HCEC 1CT (cell line): ENCODE measurements at regions not wholly inside any gene's neighbourhood (a gene's known extent, or its start where the extent isn't known, plus 50 kb on each side); places are given as distances from the start of the nearest gene placed in this dataset.
"Not testable (repeated sequence)": the region's sequence is repeated elsewhere in the genome, so short reads cannot be mapped to it uniquely, and the experiment has no call there.

ENCODE experiments used
- DNase-seq: peaks from one replicate; pipeline ENCODE4 v3.0.0-alpha.2; 2017

DNA sequence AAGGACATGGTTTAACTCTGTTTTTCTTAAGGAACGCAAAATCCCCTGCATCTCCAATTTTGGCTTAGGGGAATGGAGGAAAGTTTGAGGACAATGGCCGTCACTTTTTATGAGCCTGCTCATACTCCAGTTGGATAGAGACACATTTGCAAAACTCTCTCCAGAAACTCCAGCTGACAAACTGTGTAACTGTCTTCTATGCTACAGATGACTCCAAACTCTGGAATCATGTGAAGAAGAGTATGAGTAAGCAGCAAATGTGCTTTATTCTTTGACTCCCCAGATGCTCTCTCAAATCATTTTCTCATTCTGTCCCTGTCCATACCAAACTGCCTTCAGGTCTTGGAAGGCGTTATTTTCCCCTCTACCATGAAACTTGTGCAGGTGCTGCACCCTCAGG, 226.5 kb upstream of the GPR149 start:
- no peak for DNase-seq

DNA sequence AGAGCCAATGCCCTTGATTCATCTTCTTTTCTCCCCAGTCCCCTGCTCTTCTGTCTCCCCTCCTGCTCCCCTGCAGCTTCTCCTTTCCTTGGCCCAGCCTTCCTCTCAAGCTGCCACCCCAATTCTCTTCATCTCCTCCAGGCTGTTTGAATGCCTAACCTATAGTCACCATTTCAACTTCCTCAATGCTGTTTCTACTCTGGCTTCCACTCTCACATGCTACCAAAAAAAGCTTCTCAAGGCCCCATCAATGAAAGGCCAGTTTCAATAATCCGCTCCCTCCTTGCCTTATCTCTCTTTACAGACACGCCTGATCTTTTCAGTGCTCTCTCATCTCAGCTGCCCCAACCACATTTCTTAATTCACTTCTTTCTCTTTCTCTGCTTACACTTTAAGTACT, 212.2 kb upstream of the GPR149 start:
- DNase-seq, result no peak

DNA sequence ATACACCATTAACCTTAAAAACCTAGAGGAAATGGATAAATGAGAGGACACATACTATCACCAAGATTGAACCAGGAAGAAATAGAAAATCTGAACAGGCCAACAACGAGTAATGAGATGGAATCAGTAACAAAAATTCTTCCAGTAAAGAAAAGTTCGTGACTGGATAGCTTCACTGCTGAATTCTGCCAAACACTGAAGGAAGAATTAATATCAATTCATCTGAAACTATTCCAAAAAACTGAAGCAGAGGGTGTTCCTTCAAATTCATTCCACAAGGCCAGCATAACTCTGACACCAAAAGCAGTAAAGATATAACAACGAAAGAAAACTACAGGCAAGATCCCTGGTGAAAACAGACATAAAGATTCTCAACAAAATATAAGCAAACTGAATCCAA, 195.8 kb upstream of the GPR149 start:
- no peak for DNase-seq

DNA sequence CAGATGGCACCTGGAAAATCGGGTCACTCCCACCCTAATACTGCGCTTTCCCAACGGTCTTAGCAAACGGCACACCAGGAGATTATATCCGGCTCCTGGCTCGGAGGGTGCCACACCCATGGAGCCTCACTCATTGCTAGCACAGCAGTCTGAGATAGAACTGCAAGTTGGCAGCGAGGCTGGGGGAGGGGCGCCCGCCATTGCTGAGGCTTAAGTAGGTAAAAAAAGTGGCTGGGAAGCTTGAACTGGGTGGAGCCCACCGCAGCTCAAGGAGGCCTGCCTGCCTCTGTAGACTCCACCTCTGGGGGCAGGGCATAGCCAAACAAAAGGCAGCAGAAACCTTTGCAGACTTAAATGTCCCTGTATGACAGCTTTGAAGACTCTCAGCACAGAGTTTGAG, 189.6 kb upstream of the GPR149 start:
- not testable (repeated sequence) for DNase-seq

DNA sequence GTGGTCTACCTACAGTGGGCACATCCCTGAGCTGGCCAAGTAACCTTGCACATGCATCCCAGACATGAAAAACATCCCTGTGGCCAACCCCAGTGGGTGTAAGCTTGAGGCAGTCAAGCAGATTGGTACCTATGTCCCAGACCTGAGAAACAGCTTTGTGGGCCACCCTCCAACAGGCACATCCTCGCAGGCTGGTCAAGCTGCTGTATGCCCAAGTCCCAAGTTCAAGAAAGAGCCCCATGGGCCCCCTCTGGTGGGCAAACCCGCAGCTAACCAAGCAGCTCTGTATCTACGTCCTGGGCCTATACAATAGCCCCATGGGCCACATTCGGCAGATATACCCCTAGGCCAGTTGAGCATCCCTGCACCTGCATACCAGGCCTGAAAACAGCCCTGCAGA, 186.3 kb upstream of the GPR149 start:
- no peak for DNase-seq

DNA sequence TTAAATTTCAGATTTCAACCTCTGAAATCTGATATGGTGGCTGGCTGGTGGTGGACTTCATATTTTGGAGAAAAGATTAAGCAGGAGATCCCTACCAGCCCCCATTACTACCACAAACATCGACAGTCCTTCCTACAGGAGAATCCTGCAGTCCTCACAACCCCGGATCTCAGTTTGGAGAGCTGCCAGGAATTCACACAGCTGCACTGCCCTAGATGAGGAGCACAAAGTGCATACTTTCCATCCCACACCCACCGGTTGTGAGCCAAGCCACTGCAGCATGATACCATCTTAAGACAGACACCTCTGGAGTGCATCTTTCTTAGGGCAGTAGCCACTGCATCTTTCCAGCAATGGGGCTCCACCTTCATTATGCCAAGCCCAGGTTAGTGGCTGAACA, 185.5 kb upstream of the GPR149 start:
- no peak for DNase-seq

DNA sequence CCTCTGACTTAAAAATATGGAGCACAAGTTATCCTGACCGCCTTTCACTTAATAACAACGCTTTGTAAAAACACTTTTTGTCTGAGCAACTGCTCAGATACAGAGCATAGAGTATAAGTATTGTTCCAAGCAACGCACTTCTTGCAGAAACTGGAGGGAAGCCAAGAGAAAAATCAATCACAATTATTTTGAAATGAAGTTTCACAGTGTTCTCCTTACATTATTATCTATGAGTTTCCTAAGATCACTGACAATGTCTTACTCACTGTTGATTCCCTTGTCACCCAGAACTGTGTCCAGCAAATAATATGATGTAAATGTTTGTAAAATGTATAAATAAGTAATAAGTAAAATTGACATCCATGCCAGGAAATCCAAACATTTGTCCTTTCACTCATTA, 184.6 kb upstream of the GPR149 start:
- no peak for DNase-seq

DNA sequence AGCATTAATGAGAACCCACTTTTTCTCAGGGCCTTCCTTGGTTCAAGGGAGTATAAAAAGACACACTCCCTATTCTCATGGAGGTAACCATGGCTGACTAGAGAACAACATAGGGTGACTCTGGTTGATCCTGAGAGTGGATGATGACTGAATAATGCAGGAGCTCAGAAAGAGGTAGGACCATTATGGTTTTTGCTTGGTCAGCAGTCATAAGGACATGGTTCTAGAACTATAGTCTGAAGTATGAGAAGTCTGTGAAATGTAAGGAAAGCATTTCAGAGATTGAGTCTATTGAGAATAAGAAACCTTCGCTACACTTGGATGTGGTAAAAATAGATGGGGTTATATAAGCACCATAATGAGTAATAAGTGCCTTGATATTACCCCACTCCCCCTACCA, 184.1 kb upstream of the GPR149 start:
- no peak for DNase-seq

DNA sequence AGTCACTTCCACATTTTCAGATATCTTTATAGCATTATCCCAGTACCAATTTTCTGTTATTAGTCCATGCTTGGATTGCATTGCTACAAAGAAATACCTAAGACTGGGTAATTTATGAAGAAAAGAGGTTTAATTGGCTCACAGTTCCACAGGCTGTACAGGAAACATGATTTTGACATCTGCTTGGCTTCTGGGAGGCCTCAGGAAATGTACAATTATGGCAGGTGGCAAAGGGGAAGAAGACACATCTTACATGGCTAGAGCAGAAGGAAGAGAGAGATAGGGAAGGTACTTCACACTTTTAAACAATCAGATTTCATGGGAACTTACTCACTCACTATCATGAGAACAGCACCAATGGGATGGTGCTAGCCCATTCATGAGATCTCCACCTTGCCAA, 172.3 kb upstream of the GPR149 start:
- no peak for DNase-seq

DNA sequence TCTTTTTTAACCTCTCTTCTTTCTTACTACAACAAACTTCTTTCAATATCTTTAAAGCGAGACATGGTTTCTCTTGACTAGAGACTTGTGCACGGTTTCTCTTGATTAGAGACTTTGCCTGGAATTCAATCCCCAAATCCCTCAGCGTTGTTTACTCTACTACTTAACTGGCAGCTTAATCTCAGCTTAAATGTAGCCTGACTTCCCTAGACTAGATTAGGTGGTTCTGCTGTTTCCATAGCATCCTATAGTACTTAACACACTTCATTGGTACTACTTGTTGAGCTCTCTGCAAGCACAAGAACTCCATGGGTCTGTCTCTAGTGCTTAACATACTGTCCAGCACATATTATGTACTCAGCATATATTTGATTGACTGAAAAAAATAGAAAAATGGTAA, 168.2 kb upstream of the GPR149 start:
- no peak for DNase-seq

DNA sequence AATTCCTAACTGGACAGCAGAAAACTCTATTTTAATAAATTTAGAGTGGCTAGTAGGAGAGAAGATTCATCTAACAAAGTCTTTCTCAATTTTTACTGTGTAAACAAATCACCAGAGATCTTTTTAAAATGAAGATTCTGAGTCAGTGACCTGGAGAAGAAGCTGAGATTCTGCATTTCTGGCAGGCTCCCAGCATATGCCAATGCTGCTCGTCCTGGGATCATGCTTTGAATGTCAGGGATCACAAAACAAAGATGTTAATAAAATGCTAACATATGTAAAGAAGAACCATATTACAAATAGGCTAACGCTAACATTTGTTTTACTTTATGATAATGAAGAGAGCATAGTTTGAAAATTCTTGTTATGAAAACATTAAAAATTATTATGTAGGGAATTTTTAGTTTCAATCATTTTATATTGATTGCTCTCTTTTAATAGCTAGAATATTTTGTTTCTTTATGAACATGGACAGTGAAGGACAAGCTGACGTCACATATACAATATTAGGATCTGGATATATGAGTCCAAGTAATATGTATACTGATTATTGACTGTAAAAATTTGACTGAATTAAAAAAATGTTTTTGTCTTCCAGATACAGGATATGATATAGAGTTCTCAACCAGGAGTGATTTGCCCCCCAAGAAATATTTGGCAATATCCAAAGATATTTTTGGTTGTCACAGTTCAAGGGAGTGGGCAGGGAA, 160.8 kb upstream of the GPR149 start:
- no peak for DNase-seq

DNA sequence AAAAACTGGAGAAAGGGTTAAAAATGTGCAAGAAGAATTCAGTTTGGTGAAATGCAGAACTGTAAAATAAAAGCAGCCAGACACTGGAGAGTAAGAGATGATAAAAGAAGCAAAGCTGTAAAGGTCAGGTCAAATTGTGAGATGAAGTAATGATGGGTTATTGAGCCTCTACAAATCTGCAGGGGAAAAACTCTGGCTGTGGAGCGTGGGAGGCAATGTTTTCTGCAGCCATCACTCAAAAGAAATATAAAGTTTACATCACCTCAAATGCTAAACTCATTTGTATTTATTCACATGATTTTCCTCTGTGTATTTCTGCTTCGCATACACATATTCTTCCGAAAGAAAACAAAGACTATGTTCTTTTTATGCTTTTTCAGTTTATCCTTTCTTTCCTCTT, 158.8 kb upstream of the GPR149 start:
- no peak for DNase-seq

DNA sequence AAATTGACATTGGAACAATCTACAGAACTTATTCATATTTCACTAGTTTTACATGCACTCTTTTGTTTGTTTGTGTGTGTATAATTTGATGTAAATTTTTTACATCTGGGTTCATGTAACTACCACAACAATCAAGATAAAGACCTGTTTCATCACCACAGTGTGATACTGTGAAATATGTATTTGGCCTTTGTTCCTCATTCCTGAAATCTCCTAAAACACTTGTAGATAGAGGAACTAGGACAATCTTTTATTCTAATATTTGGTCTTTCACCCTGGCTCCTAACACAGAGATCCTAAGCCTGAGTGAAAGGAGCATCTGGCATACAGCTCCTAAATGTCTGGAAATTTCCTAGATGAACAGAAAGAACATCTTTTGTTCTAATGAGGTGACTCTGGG, 155.0 kb upstream of the GPR149 start:
- no peak for DNase-seq

DNA sequence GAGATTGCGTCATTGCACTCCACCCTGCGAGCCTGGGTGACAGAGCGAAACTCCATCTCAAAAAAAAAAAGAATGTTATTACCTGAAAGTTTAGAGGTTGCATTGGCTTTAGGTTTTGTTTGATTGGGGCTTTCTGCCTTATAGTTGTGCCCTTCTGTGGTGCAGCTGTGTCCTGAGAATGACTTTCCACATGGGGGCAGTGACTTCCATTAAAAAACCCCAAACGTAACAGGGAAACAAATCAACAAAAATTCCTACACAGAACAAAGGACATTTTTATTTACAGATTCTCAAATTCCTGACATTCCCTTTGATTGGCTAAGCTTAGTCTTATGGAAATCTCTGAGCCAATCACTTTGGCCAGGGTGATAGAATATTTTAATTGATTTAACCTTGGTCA, 154.1 kb upstream of the GPR149 start:
- peak; percentile 7 for DNase-seq

DNA sequence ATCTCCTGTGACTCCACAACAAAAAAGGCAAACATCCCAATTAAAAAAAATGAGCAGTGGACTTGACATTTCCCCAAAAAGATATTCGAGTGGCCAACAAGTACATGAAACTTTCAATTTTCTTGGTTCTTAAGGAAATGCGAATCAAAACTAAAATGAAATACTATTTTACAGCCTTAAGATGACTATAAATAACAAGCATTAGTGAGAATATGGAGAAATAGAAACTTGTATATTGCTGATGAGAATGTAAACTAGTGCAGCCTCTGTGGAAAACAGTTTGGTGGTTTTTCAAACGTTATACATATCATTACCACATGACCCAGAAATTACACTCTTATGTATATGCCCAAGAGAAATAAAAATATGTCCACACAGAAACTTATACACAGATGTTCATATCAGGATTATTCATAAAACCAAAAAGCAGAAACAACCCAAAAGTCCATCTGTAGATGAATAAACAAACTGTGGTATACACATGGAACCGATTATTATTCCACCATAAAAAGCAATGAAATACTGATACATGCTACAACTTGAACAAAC, 153.2 kb upstream of the GPR149 start:
- no peak for DNase-seq

DNA sequence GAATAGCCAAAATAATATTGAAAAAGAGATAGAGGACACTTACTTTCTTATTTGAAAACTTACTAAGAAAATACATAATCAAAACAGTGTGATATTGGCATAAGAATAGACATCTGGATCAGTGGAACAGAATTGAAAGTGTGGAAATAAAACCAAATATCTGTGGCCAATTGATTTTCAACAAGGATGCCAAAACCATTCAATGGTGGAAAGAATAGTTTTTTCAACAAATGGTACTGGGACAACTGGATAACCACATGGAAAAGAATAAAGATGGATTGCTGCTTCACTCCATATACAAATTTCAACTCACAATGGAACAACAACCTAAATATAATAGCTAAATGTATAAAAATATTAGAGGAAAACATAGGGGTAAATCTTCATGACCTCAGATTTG, 152.5 kb upstream of the GPR149 start:
- DNase-seq, result no peak

DNA sequence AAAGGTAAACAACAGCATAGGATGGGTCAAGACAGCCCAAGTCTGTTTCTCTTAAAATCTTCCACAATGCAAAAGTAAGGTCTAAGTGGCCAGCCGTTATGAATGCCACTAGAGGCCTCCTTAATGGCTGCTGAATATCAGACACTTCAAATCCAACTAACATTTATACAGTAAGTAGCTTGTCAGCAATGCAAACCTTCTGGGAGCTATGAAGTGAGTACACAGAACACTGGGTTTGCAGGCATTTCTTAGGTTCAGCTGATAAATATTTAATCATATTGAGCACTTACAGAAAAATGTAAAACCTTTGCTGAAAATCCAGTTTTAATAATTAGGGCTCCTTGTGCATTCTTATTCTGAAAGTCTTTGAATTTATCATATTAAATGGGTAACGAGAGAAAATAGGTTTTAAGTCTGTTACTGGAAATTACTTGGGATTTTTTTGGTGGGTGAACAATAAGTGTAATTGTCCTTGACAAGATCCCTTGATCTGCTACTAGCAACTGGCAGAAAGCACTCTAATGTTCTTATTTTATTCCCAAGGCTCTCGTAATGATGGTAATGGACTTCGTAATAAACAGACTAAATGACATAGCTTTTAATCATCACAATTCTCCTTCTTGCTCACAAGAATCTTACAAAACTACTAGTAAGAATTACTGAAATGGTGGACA, 141.7 kb upstream of the GPR149 start:
- DNase-seq, result no peak

DNA sequence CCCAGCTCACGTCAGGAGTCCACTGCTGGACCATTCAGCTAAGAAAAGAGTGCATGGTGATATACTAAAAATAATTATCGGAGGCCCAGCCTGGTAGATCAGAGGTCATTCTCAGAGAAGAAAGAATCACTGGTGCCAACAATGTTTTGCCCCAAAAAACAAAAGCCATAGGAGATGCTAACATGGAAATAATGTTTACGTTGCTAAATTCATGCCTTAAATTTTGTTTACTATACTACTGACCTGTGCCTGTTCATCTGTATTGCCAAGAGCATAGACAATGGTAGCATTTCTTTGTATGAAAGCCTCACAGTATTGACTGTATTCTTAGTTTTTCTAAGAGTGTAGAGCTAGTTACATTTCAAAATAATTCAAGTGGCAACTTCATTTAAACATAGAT, 138.1 kb upstream of the GPR149 start:
- no peak for DNase-seq

DNA sequence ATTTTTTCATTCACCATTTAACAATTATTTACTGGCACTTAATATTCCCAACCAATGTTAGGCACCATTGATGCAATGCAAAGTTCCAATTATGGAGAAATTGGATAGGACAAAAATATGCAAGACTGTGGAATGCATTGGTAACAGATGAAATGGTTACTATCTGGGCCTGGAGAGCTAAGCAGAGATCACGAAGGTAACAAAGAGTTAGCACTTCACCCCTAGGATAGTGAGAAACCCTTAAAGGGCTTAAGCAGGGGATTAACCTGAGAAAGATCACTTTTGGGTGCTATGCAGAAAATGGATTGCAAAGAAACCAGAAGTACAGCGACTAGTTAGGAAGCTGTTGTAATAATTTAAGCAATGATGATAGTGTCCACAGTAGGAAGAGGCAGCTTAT, 129.6 kb upstream of the GPR149 start:
- DNase-seq, result no peak

DNA sequence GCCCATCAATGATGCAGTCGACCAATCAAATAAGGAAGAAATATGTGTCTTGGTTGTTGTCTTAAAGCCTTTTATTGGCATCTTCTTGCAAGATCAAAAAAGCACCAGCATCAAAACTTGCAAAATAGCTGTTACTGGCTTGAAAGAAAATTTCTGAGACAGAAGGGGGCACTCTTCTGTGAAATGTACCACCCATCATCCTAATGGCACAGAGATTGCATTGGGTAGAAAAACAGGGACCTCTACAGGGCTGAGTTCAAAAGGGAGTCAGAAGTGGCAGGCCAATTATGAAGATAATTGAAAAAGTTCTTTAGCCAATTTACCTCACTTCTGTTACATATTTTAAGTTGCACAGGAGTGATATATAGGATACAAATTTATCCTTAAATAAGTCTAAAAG, 122.3 kb upstream of the GPR149 start:
- peak; percentile 34 for DNase-seq

DNA sequence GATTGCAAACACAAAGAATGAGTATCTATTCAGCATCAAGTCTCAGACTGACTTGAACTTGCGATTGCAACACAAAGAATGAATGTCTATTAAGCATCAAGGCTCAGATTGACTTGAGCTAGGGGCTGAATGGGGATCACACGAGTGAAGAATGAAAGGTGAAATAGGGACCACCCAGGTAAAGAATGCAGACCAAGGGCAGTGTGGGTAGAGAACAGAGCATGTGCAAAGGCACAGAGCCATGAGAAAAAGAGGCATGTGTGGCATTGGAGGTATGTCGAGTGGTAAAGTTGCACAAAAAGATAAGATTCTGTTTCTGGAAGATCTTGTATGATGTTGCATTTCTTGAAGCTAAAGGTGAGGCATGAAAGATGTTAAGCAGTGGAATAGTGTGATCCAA, 119.4 kb upstream of the GPR149 start:
- DNase-seq, result no peak

DNA sequence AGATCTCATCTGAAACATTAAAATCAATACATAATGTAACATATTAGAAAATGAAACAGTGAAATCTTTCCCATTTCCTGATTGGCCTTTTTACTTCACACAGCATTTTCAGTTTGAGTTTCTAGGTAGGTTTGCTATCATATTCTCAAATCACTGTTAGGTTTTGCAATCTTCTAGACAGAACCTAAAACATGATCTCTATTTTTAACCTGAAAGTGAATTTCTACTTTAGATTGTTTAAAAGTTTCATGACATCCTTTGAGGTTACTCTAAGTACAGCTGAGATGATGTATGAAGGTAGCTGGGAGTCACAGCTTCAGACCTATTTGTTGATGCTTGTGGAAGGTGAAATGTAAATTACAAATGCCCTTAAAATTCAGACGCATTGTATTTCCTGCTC, 118.4 kb upstream of the GPR149 start:
- DNase-seq, result no peak

DNA sequence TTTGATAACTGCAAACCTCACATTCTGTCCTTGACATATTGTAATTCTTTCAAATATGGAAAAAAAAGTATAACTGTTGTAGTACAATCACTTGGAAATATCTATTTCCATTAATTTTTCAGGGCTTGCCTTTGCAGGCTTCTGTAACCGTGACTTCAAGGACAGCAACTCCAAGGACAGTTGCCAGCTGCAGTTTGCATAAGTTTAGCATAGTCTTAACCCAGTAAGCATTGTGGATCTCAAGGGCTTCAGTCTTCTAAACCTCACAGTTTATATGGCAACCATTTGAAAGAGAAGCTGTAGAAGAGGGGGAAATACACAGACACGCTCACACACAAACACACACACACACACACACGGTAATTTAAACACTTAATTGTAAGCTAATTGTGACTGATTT, 112.8 kb upstream of the GPR149 start:
- DNase-seq, result no peak

DNA sequence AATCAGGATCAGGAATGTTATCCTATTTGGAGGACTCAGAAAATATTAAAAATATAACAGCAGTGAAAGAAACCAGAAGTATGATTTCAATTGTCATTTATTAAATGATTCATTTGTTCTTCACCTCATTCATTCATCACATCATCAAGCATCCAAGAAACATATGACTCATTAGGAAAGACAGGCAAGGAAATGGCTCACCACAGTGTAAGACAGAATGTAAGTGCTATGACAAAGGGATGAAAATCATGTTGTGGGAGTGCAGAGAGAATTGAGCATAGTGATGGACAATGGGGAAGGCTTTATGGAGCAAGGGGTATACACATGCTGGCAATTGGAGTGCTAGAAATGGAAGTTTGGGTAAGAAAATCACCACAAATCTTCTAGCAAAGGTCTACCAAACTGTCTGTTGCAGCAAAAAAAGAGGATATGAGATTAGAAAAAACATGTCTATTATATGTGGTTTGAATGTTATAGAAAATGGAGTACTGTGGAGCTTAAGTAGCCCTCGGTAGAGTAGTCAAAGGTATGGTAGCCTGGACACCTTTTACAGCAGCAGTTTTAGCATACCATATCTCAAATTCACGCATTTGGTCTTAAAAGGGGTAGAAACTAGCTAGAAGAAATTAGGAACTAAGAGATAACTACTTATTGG, 111.1 kb upstream of the GPR149 start:
- DNase-seq, result peak; percentile 78
